ENCODE measurements at regions not wholly inside any gene's neighbourhood (a gene's known extent, or its start where the extent isn't known, plus 50 kb on each side); places are given as distances from the start of the nearest gene placed in this dataset.

GRCh38 chrX:125826774-125827451, 339.2 kb downstream of the DCAF12L2 start:
- DNase-seq: no peak

GRCh38 chrX:125846271-125846670, 319.8 kb downstream of the DCAF12L2 start:
- DNase-seq: no peak

DNA sequence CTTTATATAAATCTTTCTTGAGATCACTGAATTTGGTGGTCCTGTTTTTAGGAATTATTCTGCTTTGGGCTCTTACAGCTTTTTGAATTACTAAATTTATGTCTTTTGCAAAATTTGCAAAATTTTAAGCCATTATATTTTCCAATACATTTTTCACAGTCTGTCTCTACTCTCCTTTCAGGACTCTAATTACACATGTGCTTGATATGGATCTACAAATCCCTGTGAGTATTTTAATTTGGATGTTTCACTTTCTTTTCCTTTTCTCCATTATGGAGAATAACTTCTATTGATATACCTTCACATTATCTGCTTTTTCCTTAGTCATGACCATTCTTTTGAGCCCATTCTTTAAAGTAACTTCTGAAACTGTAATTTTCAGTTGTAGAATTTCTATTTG, 315.4 kb downstream of the DCAF12L2 start:
- no peak for DNase-seq

DNA sequence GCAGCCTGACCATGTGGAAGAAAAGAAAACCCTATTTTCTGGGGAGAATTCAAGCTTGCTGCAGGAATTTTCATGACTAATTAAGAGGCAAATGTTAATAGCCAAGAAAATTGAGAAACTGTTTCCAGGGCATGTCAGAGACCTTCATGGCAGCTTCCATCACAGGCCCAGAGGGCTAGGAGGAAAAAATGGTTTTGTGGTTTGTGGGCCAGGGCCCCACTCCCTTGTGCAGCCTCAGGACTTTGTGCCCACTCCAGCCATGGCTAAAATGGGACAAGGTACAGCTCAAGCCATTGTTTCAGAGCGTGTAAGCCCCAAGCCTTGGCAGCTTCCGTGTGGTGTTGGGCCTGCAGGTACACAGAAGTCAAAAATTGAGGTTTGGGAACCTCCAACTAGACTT, 282.9 kb downstream of the DCAF12L2 start:
- no peak for DNase-seq

- DNase-seq: no peak
Observed at GRCh38 chrX:125894947-125895346, 271.1 kb downstream of the DCAF12L2 start.

GRCh38 chrX:125895518-125895917, 270.6 kb downstream of the DCAF12L2 start:
- DNase-seq: no peak

GRCh38 chrX:125926295-125926694, 239.8 kb downstream of the DCAF12L2 start:
- DNase-seq: no peak

- no peak for DNase-seq
Observed at GRCh38 chrX:125940985-125941384, 225.1 kb downstream of the DCAF12L2 start.

GRCh38 chrX:125947501-125947900, 218.6 kb downstream of the DCAF12L2 start:
- no peak for DNase-seq

- no peak for DNase-seq
Observed at GRCh38 chrX:125952973-125953372, 213.1 kb downstream of the DCAF12L2 start.

GRCh38 chrX:125953814-125954213, 212.3 kb downstream of the DCAF12L2 start:
- peak; percentile 1 for DNase-seq

DNA sequence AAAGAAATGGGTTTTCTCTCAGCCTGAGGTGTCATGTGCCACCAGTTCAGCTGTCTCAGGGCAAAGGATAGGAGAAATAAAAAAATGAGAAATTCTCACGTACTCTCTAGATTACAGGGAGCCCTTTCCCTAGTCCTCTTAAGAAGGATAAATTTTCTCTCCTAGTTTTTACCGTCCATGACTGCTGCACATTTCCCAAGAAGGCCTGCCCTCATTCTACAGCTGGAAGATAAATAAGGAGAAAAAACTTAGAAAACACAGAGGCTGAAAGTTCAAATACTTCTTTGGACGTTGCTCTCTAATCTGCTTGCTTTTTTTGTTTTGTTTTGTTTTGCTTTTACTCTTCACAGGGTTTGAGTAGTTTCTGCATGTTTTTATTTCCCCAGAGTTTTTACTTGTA, 211.9 kb downstream of the DCAF12L2 start:
- no peak for DNase-seq

DNA sequence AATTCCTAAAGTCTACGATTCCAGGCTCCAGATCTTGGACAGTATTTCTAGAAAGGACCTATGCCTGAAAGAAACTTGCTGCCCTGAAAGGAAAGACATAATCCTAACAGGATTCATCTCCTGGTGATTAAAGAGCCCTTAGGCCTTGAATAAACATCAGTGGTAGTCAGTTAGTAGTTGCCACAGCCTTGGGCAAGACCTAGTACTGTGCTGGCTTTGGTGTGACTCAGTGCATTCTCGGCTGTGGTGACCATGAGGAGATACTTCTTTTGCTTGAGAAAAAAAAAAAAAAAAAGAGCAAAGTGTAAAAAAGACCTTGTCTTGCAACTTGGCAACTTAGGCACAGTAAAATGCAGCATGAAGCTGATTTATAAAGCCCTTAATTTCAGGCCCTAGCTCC, 188.2 kb downstream of the DCAF12L2 start:
- DNase-seq: no peak

GRCh38 chrX:125998432-125998831, 167.7 kb downstream of the DCAF12L2 start:
- DNase-seq: no peak

GRCh38 chrX:126027229-126027628, 138.9 kb downstream of the DCAF12L2 start:
- DNase-seq: no peak

GRCh38 chrX:126030021-126030420, 136.1 kb downstream of the DCAF12L2 start:
- no peak for DNase-seq

DNA sequence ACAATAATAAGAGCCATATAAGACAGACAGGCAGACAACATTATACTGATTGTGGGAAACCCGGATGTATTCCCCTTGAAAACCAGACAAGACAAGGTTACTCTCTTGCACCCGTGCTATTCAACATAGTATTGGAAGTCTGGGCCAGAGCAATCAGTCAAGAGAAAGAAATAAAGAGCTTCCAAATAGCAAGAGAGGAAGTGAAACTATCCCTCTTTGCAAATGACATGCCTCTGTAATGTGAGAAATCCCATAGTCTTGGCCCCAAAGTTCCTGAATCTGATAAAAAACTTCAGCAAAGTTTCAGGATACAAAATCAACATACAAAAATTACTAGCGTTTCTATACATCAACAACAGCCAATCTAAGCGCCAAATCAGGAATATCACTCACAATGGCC, 102.1 kb downstream of the DCAF12L2 start:
- DNase-seq: no peak

- no peak for DNase-seq
Observed at GRCh38 chrX:126064901-126065541, 101.1 kb downstream of the DCAF12L2 start.

- DNase-seq: no peak
Observed at GRCh38 chrX:126065901-126066660, 100.0 kb downstream of the DCAF12L2 start.
